GM12892 (cell line): ENCODE measurements at regions not wholly inside any gene's neighbourhood (a gene's known extent, or its start where the extent isn't known, plus 50 kb on each side); places are given as distances from the start of the nearest gene placed in this dataset.

Source experiments
- POLR2A ChIP-seq: IDR thresholded peaks from 2 replicates; pipeline ENCODE4 v1.6.1; 2011; ENCODE audit warnings: low read depth, low read length, control low read depth
- POLR2AphosphoS5 ChIP-seq: IDR thresholded peaks from 2 replicates; pipeline ENCODE4 v1.6.1; 2011; ENCODE audit warnings: low read depth, low read length, control low read depth
- TAF1 ChIP-seq: IDR thresholded peaks from 2 replicates; pipeline ENCODE4 v1.6.1; 2011; ENCODE audit warnings: low read depth, mild to moderate bottlenecking, control low read depth, low read length, borderline replicate concordance

DNA sequence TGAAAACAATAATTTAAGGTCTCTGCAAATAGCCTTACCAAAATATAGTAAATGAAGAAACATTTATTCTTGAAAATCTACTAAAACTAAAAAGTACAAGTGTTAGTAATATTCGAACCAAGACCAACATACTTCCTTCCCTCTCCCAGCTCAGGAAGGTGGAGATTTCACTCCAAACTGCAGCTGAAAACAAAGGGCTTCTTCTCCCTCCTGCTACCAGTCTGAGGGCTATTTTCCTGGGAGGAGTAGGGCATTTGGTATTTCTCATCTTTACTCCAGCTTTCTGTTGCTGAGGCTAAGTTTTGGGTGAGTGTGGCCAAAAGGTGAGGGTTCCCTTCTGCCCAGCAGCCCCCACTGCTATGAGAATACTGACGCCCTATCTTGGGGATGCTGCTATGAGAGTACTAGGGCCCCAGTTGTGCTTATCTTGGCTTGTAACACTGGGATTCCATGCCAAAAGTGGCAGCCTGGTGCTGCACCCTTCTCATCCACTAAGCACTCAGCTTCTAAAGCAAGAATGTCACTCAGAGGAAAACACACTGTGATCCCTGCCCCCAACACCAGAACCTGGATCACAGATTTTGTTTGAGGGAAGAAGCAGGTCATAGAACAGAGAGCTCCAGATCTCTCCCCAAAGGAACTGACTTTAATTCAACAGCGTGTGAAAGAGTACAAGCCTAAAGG, 130.7 kb upstream of the KLF7 start:
- TF ChIP-seq POLR2A (no peak), POLR2AphosphoS5 (no peak), TAF1 (no peak)
